ENCODE measurements at regions not wholly inside any gene's neighbourhood (a gene's known extent, or its start where the extent isn't known, plus 50 kb on each side); places are given as distances from the start of the nearest gene placed in this dataset.

GRCh38 chr1:34476371-34476770 is 278.5 kb upstream of the GJB5 start:
- no peak for ATAC-seq
- TF ChIP-seq ZNF70 (CRISPR knock-in tag; IDR thresholded peaks at IDR 0.05) (no peak), ZC3H10 (CRISPR knock-in tag; IDR thresholded peaks at IDR 0.05) (no peak), PATZ1 (CRISPR knock-in tag; IDR thresholded peaks at IDR 0.05; ENCODE audit: borderline replicate concordance) (no peak)

GRCh38 chr1:34477632-34478141 is 277.2 kb upstream of the GJB5 start:
- no peak for ATAC-seq
- no peak for TF ChIP-seq OSR1 (CRISPR knock-in tag; IDR thresholded peaks at IDR 0.05)
- no peak for TF ChIP-seq ZNF565 (CRISPR knock-in tag; conservative IDR thresholded peaks at IDR 0.05; ENCODE audit: low read depth)
- no peak for TF ChIP-seq ZNF8 (CRISPR knock-in tag; IDR thresholded peaks at IDR 0.05)
- no peak for TF ChIP-seq TSHZ2 (CRISPR knock-in tag; IDR thresholded peaks at IDR 0.05)
- no peak for TF ChIP-seq PPARA (CRISPR knock-in tag; IDR thresholded peaks at IDR 0.05; ENCODE audit: borderline replicate concordance)
- no peak for TF ChIP-seq ESRRG (CRISPR knock-in tag; IDR thresholded peaks at IDR 0.05)
- TF ChIP-seq GLIS3 (CRISPR knock-in tag; IDR thresholded peaks at IDR 0.05), result no peak
- no peak for TF ChIP-seq SNAI2 (CRISPR knock-in tag; IDR thresholded peaks at IDR 0.05)
- TF ChIP-seq CREB5 (CRISPR knock-in tag; IDR thresholded peaks at IDR 0.05; ENCODE audit: low read depth), result no peak
- TF ChIP-seq ZC3H10 (CRISPR knock-in tag; IDR thresholded peaks at IDR 0.05), result no peak
- TF ChIP-seq ARNTL (CRISPR knock-in tag; IDR thresholded peaks at IDR 0.05; ENCODE audit: borderline replicate concordance, low read depth), result no peak

- no peak for ATAC-seq
Measured at GRCh38 chr1:34478515-34479076, 276.3 kb upstream of the GJB5 start.

More at GRCh38 chr1:34478515-34479076, 276.3 kb upstream of the GJB5 start:
- no peak for TF ChIP-seq ZNF70 (CRISPR knock-in tag; IDR thresholded peaks at IDR 0.05)
- TF ChIP-seq GLIS3 (CRISPR knock-in tag; IDR thresholded peaks at IDR 0.05), result no peak
- TF ChIP-seq SNAI2 (CRISPR knock-in tag; IDR thresholded peaks at IDR 0.05), result no peak
- TF ChIP-seq TSHZ2 (CRISPR knock-in tag; IDR thresholded peaks at IDR 0.05), result no peak
- no peak for TF ChIP-seq TOX (CRISPR knock-in tag; IDR thresholded peaks at IDR 0.05; ENCODE audit: borderline replicate concordance)
- no peak for TF ChIP-seq BACH2 (CRISPR knock-in tag; IDR thresholded peaks at IDR 0.05; ENCODE audit: borderline replicate concordance)
- TF ChIP-seq ZFP30 (CRISPR knock-in tag; IDR thresholded peaks at IDR 0.05), result no peak
- no peak for TF ChIP-seq ZFP3 (CRISPR knock-in tag; IDR thresholded peaks at IDR 0.05)
- no peak for TF ChIP-seq ZNF565 (CRISPR knock-in tag; conservative IDR thresholded peaks at IDR 0.05; ENCODE audit: low read depth)
- no peak for TF ChIP-seq CSRNP3 (CRISPR knock-in tag; IDR thresholded peaks at IDR 0.05)
- TF ChIP-seq ARNTL (CRISPR knock-in tag; IDR thresholded peaks at IDR 0.05; ENCODE audit: borderline replicate concordance, low read depth), result no peak
- TF ChIP-seq CSDC2 (CRISPR knock-in tag; IDR thresholded peaks at IDR 0.05), result no peak
- no peak for TF ChIP-seq CREB5 (CRISPR knock-in tag; IDR thresholded peaks at IDR 0.05; ENCODE audit: low read depth)
- TF ChIP-seq OSR1 (CRISPR knock-in tag; IDR thresholded peaks at IDR 0.05), result no peak
- TF ChIP-seq POU6F1 (CRISPR knock-in tag; IDR thresholded peaks at IDR 0.05; ENCODE audit: borderline replicate concordance, low read depth), result no peak
- TF ChIP-seq ESRRG (CRISPR knock-in tag; IDR thresholded peaks at IDR 0.05), result no peak
- TF ChIP-seq ZC3H10 (CRISPR knock-in tag; IDR thresholded peaks at IDR 0.05), result no peak
- no peak for TF ChIP-seq TCF4 (CRISPR knock-in tag; IDR thresholded peaks at IDR 0.05; ENCODE audit: borderline replicate concordance)
